ENCODE measurements at regions not wholly inside any gene's neighbourhood (a gene's known extent, or its start where the extent isn't known, plus 50 kb on each side); places are given as distances from the start of the nearest gene placed in this dataset.

GRCh38 chr5:57054135-57054534 is 102.2 kb upstream of the MIER3 start:
- Histone ChIP-seq H3K79me1 (ENCODE audit: low read depth, low read length) (no peaks in the 10 kb centered on the region), H2BK15ac (ENCODE audit: low read length) (no peak overlapping the region), H3K36me3 (ENCODE audit: control insufficient read depth in 2 of 4, insufficient read depth in 4 of 4, low read length in 3 of 4) (no peaks in the 10 kb centered on the region), H3K4me2 (ENCODE audit: insufficient read depth in 1 of 2, low read depth in 2 of 2, low read length in 2 of 2) (no peak overlapping the region), H3K27me3 (replicated peaks in 1 of 4; ENCODE audit: control insufficient read depth in 3 of 4, extremely low read depth in 1 of 4, insufficient read depth in 3 of 4, low read length in 3 of 4) (no peaks in the 10 kb centered on the region), H2AK5ac (ENCODE audit: low read depth, low read length) (no peak overlapping the region), H2BK20ac (ENCODE audit: low read length) (no peak overlapping the region), H3K4me3 (ENCODE audit: extremely low read depth in 1 of 4, insufficient read depth in 2 of 4, low read depth in 3 of 4, low read length in 4 of 4) (no peak overlapping the region), H2BK5ac (ENCODE audit: low read depth, low read length) (no peak overlapping the region), H4K8ac (ENCODE audit: extremely low read depth, insufficient read depth, low read length) (no peak overlapping the region), H2AFZ (ENCODE audit: low read length) (no peak overlapping the region), H3K23ac (ENCODE audit: insufficient read length) (no peak overlapping the region), H2BK120ac (replicated peaks; ENCODE audit: low read depth, low read length) (no peak overlapping the region), H3K27ac (ENCODE audit: low read depth, low read length) (no peak overlapping the region), H3K9ac (replicated peaks in 1 of 4; ENCODE audit: extremely low read depth in 1 of 4, low read depth in 3 of 4, low read length in 3 of 4) (no peak overlapping the region), H2BK12ac (ENCODE audit: low read depth, low read length) (no peak overlapping the region), H4K20me1 (replicated peaks in 1 of 2; ENCODE audit: control insufficient read depth in 1 of 2, insufficient read depth in 2 of 2, low read length in 2 of 2) (no peaks in the 10 kb centered on the region), H3K18ac (ENCODE audit: extremely low read depth, low read length) (no peak overlapping the region), H4K91ac (replicated peaks; ENCODE audit: insufficient read length, low read length) (no peak overlapping the region), H3K4ac (replicated peaks; ENCODE audit: insufficient read length, low read depth, low read length) (no peak overlapping the region), H3K9me3 (ENCODE audit: insufficient read depth in 2 of 2, low read depth in 1 of 2, low read length in 1 of 2) (no peaks in the 10 kb centered on the region), H3K56ac (replicated peaks; ENCODE audit: insufficient read length, low read depth, low read length) (no peak overlapping the region), H3K4me1 (replicated peaks in 1 of 4; ENCODE audit: control insufficient read depth in 3 of 4, insufficient read depth in 4 of 4, low read length in 3 of 4) (no peaks in the 10 kb centered on the region), H3K79me2 (ENCODE audit: control insufficient read depth in 1 of 2, insufficient read depth in 2 of 2, low read length in 2 of 2) (no peaks in the 10 kb centered on the region), H4K5ac (ENCODE audit: insufficient read length, low read depth, low read length) (no peak overlapping the region), H3K23me2 (ENCODE audit: low read depth, low read length) (no peaks in the 10 kb centered on the region; the same call in 1 of the 2 replicates), H3K14ac (ENCODE audit: insufficient read length) (no peak overlapping the region)
- ChIA-PET CTCF (ENCODE audit: partially characterized antibody) (interaction anchor here (0.6 to 1.2 kb wide), 2 partner anchors 58 to 822 kb away, joined by 3 to 6 read pairs; no protein-coding TSS in a partner anchor), POLR2A (ENCODE audit: partially characterized antibody) (no interaction called here)
- no peak for FAIRE-seq
- no peak for DNase-seq (ENCODE audit: low read depth in 1 of 2, low spot score in 2 of 2)
- TF ChIP-seq HDAC6 (IDR thresholded peaks at IDR 0.05; ENCODE audit: low read depth, low read length) (no peak), EP300 (IDR thresholded peaks at IDR 0.05; ENCODE audit: borderline replicate concordance in 1 of 2, low read depth in 2 of 2, low read length in 2 of 2) (no peak), RBBP5 (IDR thresholded peaks at IDR 0.05; ENCODE audit: borderline replicate concordance, low read depth, low read length) (no peak), SP4 (IDR thresholded peaks at IDR 0.05; ENCODE audit: low read length) (no peak), MAFK (IDR thresholded peaks at IDR 0.05; ENCODE audit: low read depth, low read length) (no peak), MAX (IDR thresholded peaks at IDR 0.05) (no peak), SUZ12 (IDR thresholded peaks at IDR 0.05; ENCODE audit: low read length) (no peak)
